IPS-20b (cell line): ENCODE measurements at regions not wholly inside any gene's neighbourhood (a gene's known extent, or its start where the extent isn't known, plus 50 kb on each side); places are given as distances from the start of the nearest gene placed in this dataset.

Experiments used
- H3K27ac ChIP-seq: one replicate; pipeline ENCODE4 v1.5.1; 2013; ENCODE audit warnings: low read length
- H3K27me3 ChIP-seq: 2 replicates; pipeline ENCODE4 v1.6.1; 2013; ENCODE audit warnings: mild to moderate bottlenecking, low read length, inconsistent platforms; ENCODE audit not compliant: insufficient read depth
- H3K36me3 ChIP-seq: 2 replicates; pipeline ENCODE4 v1.6.1; 2013; ENCODE audit warnings: low read depth, mild to moderate bottlenecking, inconsistent platforms, low read length, moderate library complexity; ENCODE audit not compliant: insufficient read depth
- H3K4me1 ChIP-seq: 2 replicates; pipeline ENCODE4 v1.6.1; 2013; ENCODE audit warnings: mild to moderate bottlenecking, control low read depth, inconsistent platforms, low read length, moderate library complexity; ENCODE audit not compliant: insufficient read depth
- H3K4me3 ChIP-seq: 2 replicates; pipeline ENCODE4 v1.5.1; 2013; ENCODE audit warnings: mild to moderate bottlenecking, low read length, inconsistent platforms
- H3K9ac ChIP-seq: 2 replicates; pipeline ENCODE4 v1.6.1; 2013; ENCODE audit warnings: low read depth, mild to moderate bottlenecking, inconsistent platforms, low read length, moderate library complexity
- H3K9me3 ChIP-seq: 2 replicates; pipeline ENCODE4 v1.6.1; 2013; ENCODE audit warnings: mild to moderate bottlenecking, low read depth, low read length, inconsistent platforms; ENCODE audit not compliant: insufficient read depth

DNA sequence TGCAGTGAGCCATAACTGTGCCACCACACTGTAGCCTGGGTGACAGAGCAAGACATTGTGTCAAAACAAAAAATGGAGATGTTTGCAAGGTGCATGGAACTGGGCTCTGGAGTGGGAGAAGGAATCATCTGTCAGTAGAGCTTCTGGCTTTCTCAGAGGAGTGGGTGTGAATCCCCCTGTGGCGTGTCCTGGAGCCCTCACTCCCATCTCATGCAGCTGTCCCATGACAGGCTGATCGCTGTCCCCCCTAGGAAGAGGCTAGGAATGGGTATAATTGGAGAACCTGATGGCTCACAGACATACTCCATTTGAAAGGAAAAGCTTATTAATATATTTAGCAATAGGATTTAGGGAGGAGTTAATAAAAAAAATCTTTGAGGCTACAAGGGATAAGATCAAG, 125.8 kb upstream of the EPB41L3 start:
- Histone ChIP-seq H3K4me1 (no peaks in the 10 kb centered on the region; the same call in 1 of the 2 replicates), H3K36me3 (no peaks in the 10 kb centered on the region), H3K9ac (no peak overlapping the region), H3K4me3 (no peak overlapping the region), H3K27ac (no peak overlapping the region), H3K9me3 (no peaks in the 10 kb centered on the region), H3K27me3 (no peaks in the 10 kb centered on the region)

DNA sequence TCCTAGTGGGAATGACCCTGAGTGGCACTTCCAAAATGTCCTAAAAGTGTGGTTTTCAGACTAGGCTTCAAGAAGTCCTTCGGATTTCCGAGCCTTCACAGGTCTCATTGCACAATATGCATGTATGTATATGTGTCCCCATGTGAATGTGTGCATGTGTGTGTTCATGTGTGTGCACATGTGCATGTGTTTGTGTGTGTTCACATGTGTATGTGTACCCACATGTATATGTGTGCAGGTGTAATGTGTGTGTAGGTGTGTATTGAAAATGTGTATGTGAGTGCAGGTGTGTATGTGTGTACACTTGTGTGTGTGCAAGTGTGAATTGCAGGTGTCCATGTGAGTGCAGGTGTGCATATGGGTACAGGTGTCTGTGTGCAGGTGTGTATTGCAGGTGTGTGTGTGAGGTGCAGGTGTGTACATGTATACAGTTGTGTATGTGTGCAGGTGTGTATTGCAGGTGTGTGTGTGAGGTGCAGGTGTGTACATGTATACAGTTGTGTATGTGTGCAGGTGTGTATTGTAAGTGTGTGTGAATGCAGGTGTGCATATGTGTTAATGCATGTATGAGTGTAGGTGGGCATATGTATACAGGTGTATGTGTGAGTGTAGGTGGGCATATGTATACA, 124.4 kb upstream of the EPB41L3 start:
- no peak overlapping the region for H3K9ac ChIP-seq
- H3K4me3 ChIP-seq = no peak overlapping the region
- H3K9me3 ChIP-seq = no peaks in the 10 kb centered on the region
- H3K27me3 ChIP-seq = no peaks in the 10 kb centered on the region
- no peak overlapping the region for H3K27ac ChIP-seq
- H3K4me1 ChIP-seq = no peaks in the 10 kb centered on the region
- H3K36me3 ChIP-seq = no peaks in the 10 kb centered on the region

DNA sequence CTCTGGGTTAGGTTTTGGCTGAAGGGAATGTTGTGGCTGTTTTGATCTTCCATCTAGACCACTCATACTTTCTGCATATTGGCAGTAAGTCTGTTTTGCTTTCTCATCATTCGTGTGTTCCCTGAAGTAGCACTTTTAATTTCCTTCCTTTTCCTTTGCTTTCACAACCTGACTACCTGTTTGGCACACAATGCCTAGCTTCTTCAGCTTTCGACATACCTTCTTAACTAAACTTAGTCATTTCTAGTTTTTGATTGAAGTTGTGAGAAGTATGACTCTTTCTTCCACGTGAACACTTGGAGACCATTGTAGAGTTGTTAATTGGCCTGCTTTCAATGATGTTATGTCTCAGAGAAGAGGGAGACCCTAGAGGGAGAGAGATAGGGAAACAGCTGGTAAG, 123.6 kb upstream of the EPB41L3 start:
- Histone ChIP-seq H3K36me3 (no peaks in the 10 kb centered on the region), H3K4me1 (no peaks in the 10 kb centered on the region), H3K27ac (no peak overlapping the region), H3K9me3 (no peaks in the 10 kb centered on the region), H3K27me3 (no peaks in the 10 kb centered on the region), H3K9ac (no peak overlapping the region), H3K4me3 (no peak overlapping the region)

DNA sequence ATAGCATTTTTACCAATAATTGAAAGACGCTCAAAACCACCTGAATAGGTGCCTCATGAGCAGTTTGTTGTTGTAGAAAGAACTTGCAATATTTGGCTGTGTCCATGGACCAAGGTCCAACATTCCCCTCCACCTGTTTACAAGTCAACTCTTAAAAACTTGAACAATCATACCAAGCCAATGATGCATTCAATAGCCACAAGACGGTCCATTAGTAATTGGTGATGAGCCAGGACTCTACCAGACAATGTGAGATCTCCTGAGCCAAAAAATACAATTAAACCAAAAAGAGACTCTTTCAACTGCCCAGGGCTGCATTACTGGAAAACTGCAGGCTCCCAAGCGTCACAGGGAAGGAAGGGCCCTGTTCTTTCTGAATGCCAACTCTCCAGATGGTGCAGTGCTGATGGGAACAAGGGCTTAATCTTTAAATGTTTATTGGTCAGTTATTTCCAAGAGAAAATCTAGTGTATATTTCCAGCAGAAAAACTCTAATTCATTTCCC, 118.8 kb upstream of the EPB41L3 start:
- Histone ChIP-seq H3K4me3 (no peak overlapping the region), H3K9me3 (no peaks in the 10 kb centered on the region), H3K27me3 (no peaks in the 10 kb centered on the region), H3K27ac (no peak overlapping the region), H3K4me1 (no peaks in the 10 kb centered on the region), H3K9ac (no peak overlapping the region), H3K36me3 (no peaks in the 10 kb centered on the region)

DNA sequence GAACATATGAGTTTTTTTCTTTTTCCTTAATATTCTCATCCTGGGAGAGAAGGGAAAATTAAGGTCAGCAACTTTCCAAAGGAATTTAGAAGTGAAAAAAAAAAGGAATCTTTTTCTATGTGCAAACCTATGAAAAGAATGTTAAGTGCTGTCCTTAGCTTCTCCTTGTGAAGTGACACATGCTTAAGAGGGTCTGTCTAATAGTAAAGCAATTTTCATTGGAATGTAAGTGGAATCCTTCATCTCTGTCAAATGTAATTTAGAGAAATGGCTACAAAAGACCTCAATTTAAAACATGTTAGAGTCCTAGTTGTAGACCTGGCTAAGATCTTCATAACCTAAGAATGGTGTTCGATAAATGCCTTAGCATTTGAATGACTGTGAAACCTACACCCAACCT, 117.4 kb upstream of the EPB41L3 start:
- no peaks in the 10 kb centered on the region for H3K4me1 ChIP-seq
- no peak overlapping the region for H3K27ac ChIP-seq
- no peak overlapping the region for H3K9ac ChIP-seq
- no peaks in the 10 kb centered on the region for H3K27me3 ChIP-seq
- no peak overlapping the region for H3K4me3 ChIP-seq
- no peaks in the 10 kb centered on the region for H3K9me3 ChIP-seq
- H3K36me3 ChIP-seq = no peaks in the 10 kb centered on the region

DNA sequence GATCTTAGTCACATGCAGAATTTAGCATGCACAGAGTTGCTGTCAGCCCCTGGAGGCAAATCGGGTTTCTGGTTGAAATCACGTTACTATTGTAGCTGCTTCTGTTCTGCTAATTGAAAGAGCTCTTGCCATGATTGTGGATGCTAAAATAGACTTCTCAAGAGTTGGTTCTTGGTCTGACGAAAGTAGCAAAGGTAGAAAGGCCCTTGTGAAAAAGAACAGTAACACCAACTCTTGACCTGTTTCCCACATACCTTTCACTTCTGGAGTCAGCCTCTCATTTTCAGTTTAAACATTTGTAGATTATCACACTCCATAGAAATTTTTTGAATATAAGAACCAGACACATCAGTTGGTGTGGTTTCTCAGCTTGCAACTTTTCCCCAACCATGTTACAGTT, 110.0 kb upstream of the EPB41L3 start:
- Histone ChIP-seq H3K27me3 (no peaks in the 10 kb centered on the region), H3K4me1 (no peaks in the 10 kb centered on the region), H3K36me3 (no peaks in the 10 kb centered on the region), H3K9ac (no peak overlapping the region), H3K9me3 (no peaks in the 10 kb centered on the region), H3K4me3 (no peak overlapping the region), H3K27ac (no peak overlapping the region)

DNA sequence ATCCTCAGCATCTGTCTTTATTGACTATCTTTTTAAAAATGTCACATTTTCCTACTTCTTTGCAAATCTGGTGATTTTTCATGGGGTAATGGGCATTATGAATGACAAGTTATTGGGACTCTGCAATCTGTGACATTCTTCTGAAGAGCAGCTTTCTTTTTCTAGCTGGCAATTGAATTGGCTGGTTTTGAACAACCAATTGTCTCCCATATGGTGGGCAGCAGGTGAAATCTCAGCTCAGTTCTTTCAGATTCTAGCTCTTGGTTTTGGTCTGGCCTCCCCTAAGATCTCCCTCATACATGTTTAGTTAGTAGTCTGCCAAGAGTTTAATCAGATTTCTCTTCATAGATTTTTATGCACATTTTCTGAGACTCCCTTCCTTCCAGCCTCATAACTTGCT, 107.9 kb upstream of the EPB41L3 start:
- H3K27ac ChIP-seq = no peak overlapping the region

DNA sequence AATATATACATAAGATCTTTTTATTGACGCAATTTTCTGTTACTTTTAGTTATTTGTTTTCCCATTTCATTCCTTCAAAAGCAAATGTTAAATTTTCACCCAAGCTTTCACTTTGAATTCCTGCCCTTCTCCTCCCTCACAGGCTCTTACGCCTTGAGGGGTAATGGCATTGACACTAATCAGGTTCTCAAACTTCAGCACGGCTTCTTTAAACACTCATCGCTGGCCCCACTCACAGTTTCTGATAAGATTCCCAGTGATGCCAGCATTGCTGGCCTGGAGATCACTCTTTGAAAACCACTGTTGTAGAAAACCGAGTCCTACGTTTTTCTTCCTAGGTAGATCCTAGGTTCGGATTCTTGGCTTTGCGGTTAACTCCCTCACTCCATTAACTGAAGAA, 105.6 kb upstream of the EPB41L3 start:
- H3K27ac ChIP-seq = no peak overlapping the region
- H3K4me3 ChIP-seq = no peak overlapping the region
- H3K27me3 ChIP-seq = no peaks in the 10 kb centered on the region
- peaks cover 11% of the 10 kb centered on the region; the same call in 1 of the 2 replicates for H3K4me1 ChIP-seq
- no peaks in the 10 kb centered on the region for H3K9me3 ChIP-seq
- no peaks in the 10 kb centered on the region for H3K36me3 ChIP-seq
- H3K9ac ChIP-seq = no peak overlapping the region

More for the DNA sequence above, 107.9 kb upstream of the EPB41L3 start:
- H3K36me3 ChIP-seq = no peaks in the 10 kb centered on the region
- no peaks in the 10 kb centered on the region for H3K27me3 ChIP-seq
- no peaks in the 10 kb centered on the region for H3K9me3 ChIP-seq
- H3K4me1 ChIP-seq = peaks cover 2% of the 10 kb centered on the region; the same call in 1 of the 2 replicates
- H3K9ac ChIP-seq = no peak overlapping the region
- H3K4me3 ChIP-seq = no peak overlapping the region

DNA sequence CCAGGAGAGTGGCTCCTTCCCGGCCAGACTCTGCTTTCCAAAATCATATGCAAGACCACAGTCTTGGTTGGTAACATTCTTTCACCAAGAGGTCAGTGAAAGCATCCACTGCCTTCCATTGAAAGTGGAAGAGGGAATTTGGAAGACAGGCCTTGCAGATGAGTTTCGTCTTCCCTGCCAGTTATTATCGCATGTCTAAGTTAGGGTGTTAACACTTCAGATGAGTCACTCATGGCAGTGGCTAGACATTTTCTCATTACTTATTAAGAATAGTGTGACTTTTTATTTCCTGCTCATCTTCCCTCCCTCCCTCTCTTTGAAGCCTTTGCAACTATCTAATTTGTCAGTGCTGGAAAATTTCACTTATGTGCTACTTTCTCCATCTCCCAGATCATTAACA, 102.9 kb upstream of the EPB41L3 start:
- Histone ChIP-seq H3K4me1 (peaks cover 16% of the 10 kb centered on the region; the same call in 1 of the 2 replicates), H3K4me3 (no peak overlapping the region), H3K9ac (no peak overlapping the region), H3K27ac (no peak overlapping the region), H3K36me3 (no peaks in the 10 kb centered on the region), H3K9me3 (no peaks in the 10 kb centered on the region), H3K27me3 (no peaks in the 10 kb centered on the region)

DNA sequence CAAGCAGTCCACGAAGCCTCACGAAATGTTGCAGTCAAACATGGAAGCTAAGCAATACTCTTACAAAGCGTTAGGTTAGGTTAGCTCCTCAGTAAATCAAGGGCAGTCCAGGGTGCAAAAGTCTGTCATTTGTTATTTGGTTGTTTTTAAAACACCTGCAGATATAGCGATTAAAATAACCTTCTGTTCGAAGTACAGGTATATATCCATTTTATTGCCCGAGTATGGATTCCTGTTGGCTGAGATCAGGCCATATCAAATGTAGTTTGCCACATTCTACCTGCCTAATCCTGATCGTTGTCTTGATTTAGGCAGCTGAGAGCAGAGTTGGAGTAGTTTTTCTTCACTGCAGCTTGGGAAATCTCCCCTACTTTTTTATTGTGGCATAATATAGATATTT, 99.5 kb upstream of the EPB41L3 start:
- Histone ChIP-seq H3K27me3 (no peaks in the 10 kb centered on the region), H3K4me3 (no peak overlapping the region), H3K9me3 (no peaks in the 10 kb centered on the region), H3K9ac (no peak overlapping the region), H3K36me3 (no peaks in the 10 kb centered on the region), H3K4me1 (peaks cover 20% of the 10 kb centered on the region), H3K27ac (no peak overlapping the region)

DNA sequence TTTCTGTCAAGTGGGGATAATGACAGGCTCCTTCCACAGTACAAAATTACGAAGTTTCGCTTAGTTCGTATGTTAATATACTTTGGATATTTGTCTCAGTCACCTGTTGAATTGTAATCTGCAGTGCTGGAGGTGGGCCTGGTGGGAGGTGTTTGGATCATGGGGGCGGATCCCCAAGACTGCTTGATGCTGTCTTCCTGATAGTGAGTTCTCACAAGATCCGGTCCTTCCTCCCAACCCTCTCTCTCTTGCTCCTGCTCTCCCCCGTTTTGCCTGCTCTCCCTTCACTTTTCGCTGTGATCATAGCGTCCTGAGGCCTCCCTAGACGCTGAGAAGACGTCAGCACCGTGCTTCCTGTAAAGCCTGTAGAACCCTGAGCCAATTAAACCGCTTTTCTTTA, 97.1 kb upstream of the EPB41L3 start:
- no peak overlapping the region for H3K27ac ChIP-seq
- H3K4me1 ChIP-seq = peaks cover 13% of the 10 kb centered on the region
- no peak overlapping the region for H3K9ac ChIP-seq

DNA sequence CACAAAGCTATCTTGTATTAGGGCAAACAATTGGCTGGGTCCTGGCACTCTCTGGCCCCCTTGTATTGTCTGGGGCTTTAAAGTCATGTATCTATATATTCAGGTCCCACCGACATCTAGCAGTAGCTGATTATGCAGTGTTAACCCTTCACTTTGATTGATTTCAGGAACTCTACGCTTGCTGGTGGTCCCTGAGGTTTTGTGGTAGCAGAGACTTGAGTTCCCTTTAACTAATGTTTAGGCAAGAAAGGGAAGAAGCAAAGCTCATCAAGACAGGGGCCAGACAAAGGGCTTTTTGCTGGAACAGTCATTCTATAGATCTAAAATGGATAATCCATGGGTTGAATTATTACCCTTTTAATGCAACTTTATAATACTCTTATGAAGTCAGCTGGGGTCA, 95.3 kb upstream of the EPB41L3 start:
- H3K9ac ChIP-seq = no peak overlapping the region
- peaks cover 6% of the 10 kb centered on the region for H3K4me1 ChIP-seq
- H3K4me3 ChIP-seq = no peak overlapping the region
- no peaks in the 10 kb centered on the region for H3K36me3 ChIP-seq
- no peak overlapping the region for H3K27ac ChIP-seq
- no peaks in the 10 kb centered on the region for H3K9me3 ChIP-seq
- H3K27me3 ChIP-seq = no peaks in the 10 kb centered on the region

More for the DNA sequence above, 97.1 kb upstream of the EPB41L3 start:
- H3K4me3 ChIP-seq = no peak overlapping the region
- H3K27me3 ChIP-seq = no peaks in the 10 kb centered on the region
- H3K9me3 ChIP-seq = no peaks in the 10 kb centered on the region
- no peaks in the 10 kb centered on the region for H3K36me3 ChIP-seq
